Breast epithelium (tissue), 4 donors: ENCODE measurements at regions not wholly inside any gene's neighbourhood (a gene's known extent, or its start where the extent isn't known, plus 50 kb on each side); places are given as distances from the start of the nearest gene placed in this dataset.
"Not testable (repeated sequence)": the region's sequence is repeated elsewhere in the genome, so short reads cannot be mapped to it uniquely, and the experiment has no call there.

Experiments used
- DNase-seq, 2 donors: peaks; one replicate each; pipeline ENCODE4 v3.0.0-alpha.2; 2019; ENCODE audit warnings: low spot score in 2 of 2
- H3K27ac ChIP-seq, 2 donors: fragments of 200-600 bp; sonication (generic) in 1 of 2; one replicate each; pipeline ENCODE4 v1.5.1; 2016 to 2019; ENCODE audit warnings: mild to moderate bottlenecking in 1 of 2
- H3K27me3 ChIP-seq, 2 donors: fragments of 200-600 bp; sonication (generic) in 1 of 2; one replicate each; pipeline versions ENCODE4 v1.5.1 to v1.6.0; 2017 to 2019; ENCODE audit warnings: control low read depth in 1 of 2, mild to moderate bottlenecking in 1 of 2
- H3K36me3 ChIP-seq: fragments of 200-600 bp; one replicate; pipeline ENCODE4 v1.5.1; 2019
- H3K4me1 ChIP-seq, 2 donors: fragments of 200-600 bp; sonication (generic); one replicate each; pipeline ENCODE4 v1.5.1; 2016 to 2019; ENCODE audit warnings: control low read depth in 1 of 2
- H3K4me3 ChIP-seq, 3 donors: fragments of 200-600 bp; sonication (generic); 1 replicate in 2 of 3; 2 replicates in 1 of 3; pipeline ENCODE4 v1.5.1; 2016 to 2019; ENCODE audit warnings: mild to moderate bottlenecking in 3 of 3, moderate library complexity in 2 of 3
- H3K9me3 ChIP-seq, 2 donors: fragments of 200-600 bp; sonication (generic) in 1 of 2; one replicate each; pipeline ENCODE4 v1.5.1; 2016 to 2019; ENCODE audit warnings: control low read depth in 1 of 2
- CTCF ChIP-seq, 3 donors: fragments of 450-650 bp; IDR thresholded peaks; one replicate each; pipeline ENCODE4 v1.5.1; 2016 to 2017; ENCODE audit warnings: antibody characterized with exemption in 3 of 3, mild to moderate bottlenecking in 3 of 3, moderate library complexity in 3 of 3
- POLR2A ChIP-seq: fragments of 450-650 bp; IDR thresholded peaks from one replicate; pipeline ENCODE4 v1.6.1; 2016; ENCODE audit warnings: antibody characterized with exemption, mild to moderate bottlenecking, moderate library complexity
- POLR2AphosphoS5 ChIP-seq, 3 donors: sonication (generic); formaldehyde crosslinking; IDR thresholded peaks; one replicate each; pipeline ENCODE4 v1.6.1; 2017; ENCODE audit warnings: antibody characterized with exemption in 3 of 3
- intact Hi-C: fragments of 100-400 bp; cut with DNase I; formaldehyde crosslinking; loops from one replicate; pipeline ENCODE4 v1.15.1; 2023; ENCODE audit warnings: low total_unique reads

DNA sequence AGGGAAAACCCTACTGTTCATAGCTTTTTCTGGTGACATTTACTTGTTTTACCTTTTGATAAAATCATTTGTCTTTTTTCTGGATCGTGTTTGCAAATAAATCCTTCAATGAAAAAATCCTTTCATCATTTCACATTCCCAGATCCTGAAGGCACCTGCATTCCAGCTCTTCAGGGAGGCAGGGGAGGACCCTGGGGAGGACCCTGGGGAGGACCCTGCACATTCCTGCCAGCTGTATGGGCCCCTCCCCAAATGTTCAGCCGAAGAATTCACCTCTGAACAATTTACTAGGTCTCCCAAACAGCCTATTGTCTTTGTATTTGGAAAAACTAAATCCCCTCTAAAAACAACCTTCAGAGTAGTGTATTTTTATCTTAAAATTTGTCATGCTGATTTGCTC is 558.4 kb upstream of the ID2 start:
- H3K9me3 ChIP-seq: no peaks in the 10 kb centered on the region
- no peak for DNase-seq
- no peak overlapping the region for H3K27ac ChIP-seq
- H3K27me3 ChIP-seq: no peaks in the 10 kb centered on the region
- no peaks in the 10 kb centered on the region for H3K36me3 ChIP-seq
- TF ChIP-seq POLR2A (no peak), POLR2AphosphoS5 (IDR thresholded peaks at IDR 0.05) (no peak), CTCF (IDR thresholded peaks at IDR 0.05) (no peak)
- intact Hi-C loops: no loop called here
- H3K4me3 ChIP-seq: no peak overlapping the region
- no peaks in the 10 kb centered on the region for H3K4me1 ChIP-seq

GRCh38 chr2:8125741-8126711 is 555.8 kb upstream of the ID2 start:
- Histone ChIP-seq H3K4me3 (no peak overlapping the region), H3K36me3 (no peaks in the 10 kb centered on the region), H3K9me3 (no peaks in the 10 kb centered on the region), H3K4me1 (no peaks in the 10 kb centered on the region), H3K27me3 (no peaks in the 10 kb centered on the region), H3K27ac (peak overlapping the region in 1 of 2 donors; percentile 52)
- intact Hi-C loops: no loop called here
- TF ChIP-seq POLR2A: no peak
- TF ChIP-seq POLR2AphosphoS5 (IDR thresholded peaks at IDR 0.05): no peak
- TF ChIP-seq CTCF (IDR thresholded peaks at IDR 0.05): no peak
- no peak for DNase-seq

DNA sequence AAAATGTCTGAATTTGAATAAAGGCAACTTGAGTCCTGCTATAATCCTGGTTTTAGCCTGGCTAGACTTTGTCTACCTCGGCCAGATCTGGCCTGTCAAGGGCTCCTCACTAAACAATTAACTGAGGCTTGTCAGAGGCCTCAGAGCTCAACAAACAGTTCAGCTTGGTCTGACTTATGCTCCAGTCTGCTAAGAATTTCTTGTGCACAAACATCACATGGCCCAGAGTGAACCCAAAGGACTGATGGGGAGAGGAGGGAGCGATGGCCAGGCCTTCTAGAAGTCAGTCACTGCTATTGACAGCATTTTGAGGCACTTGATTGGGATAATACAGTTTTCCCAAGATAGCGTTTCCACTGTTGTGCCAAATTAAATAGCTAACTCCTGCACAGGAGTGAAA is 555.1 kb upstream of the ID2 start:
- H3K4me1 ChIP-seq: no peaks in the 10 kb centered on the region
- no peak overlapping the region for H3K4me3 ChIP-seq
- TF ChIP-seq CTCF (IDR thresholded peaks at IDR 0.05) (no peak), POLR2A (no peak), POLR2AphosphoS5 (IDR thresholded peaks at IDR 0.05) (no peak)
- no peak for DNase-seq
- peak overlapping the region in 1 of 2 donors; percentile 20 for H3K27ac ChIP-seq
- H3K36me3 ChIP-seq: no peaks in the 10 kb centered on the region
- H3K9me3 ChIP-seq: no peaks in the 10 kb centered on the region
- H3K27me3 ChIP-seq: no peaks in the 10 kb centered on the region
- intact Hi-C loops: no loop called here

- H3K27ac ChIP-seq, H3K36me3 ChIP-seq, H3K9me3 ChIP-seq, H3K4me3 ChIP-seq, H3K4me1 ChIP-seq, H3K27me3 ChIP-seq, DNase-seq, intact Hi-C loops: not testable (repeated sequence)
Observed at GRCh38 chr2:8131423-8131822, 550.4 kb upstream of the ID2 start.

DNA sequence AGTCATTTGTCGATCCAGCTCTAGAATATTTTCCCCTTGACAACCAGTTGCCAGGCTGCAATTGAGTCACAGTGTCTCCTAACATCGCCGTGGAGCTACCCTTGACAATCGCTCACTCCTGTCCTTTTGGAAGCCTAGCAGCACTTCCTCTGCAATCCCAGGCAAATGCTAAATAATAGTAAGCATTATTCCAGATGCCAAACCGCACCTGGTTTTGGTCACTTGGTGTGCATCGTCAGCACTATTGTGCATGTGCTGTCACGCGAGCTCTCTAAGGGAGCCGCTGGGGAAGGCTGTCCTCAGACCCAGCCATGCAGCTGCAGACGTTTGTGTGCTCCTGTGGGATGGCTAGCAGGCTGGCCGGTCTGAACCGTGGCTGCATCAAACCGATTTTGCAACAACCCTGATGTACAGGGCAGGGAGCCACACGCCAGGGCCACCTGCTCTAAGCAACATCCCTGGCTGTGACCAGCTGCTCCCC is 549.5 kb upstream of the ID2 start:
- TF ChIP-seq POLR2A: no peak
- no peak for TF ChIP-seq CTCF (IDR thresholded peaks at IDR 0.05)
- TF ChIP-seq POLR2AphosphoS5 (IDR thresholded peaks at IDR 0.05): no peak
- intact Hi-C loops: no loop called here
- peak in 1 of 2 donors; percentile 41 for DNase-seq
- Histone ChIP-seq H3K27ac (no peak overlapping the region), H3K9me3 (no peaks in the 10 kb centered on the region), H3K36me3 (no peaks in the 10 kb centered on the region), H3K4me3 (no peak overlapping the region), H3K4me1 (no peaks in the 10 kb centered on the region), H3K27me3 (no peaks in the 10 kb centered on the region)
